ENCODE measurements at regions not wholly inside any gene's neighbourhood (a gene's known extent, or its start where the extent isn't known, plus 50 kb on each side); places are given as distances from the start of the nearest gene placed in this dataset.

GRCh38 chr6:19270616-19271015 lies 566.6 kb upstream of the ID4 start:
- DNase-seq = no peak

- no peak for DNase-seq
Measured at GRCh38 chr6:19279273-19279684, 557.9 kb upstream of the ID4 start.

- DNase-seq = no peak
Measured at GRCh38 chr6:19287928-19288327, 549.2 kb upstream of the ID4 start.

- no peak for DNase-seq
Measured at GRCh38 chr6:19289457-19289856, 547.7 kb upstream of the ID4 start.

- DNase-seq = no peak
Measured at GRCh38 chr6:19297880-19298279, 539.3 kb upstream of the ID4 start.

GRCh38 chr6:19298421-19298820 lies 538.7 kb upstream of the ID4 start:
- DNase-seq = no peak

- DNase-seq = no peak
Measured at GRCh38 chr6:19299129-19299528, 538.0 kb upstream of the ID4 start.

GRCh38 chr6:19301980-19302379 lies 535.2 kb upstream of the ID4 start:
- no peak for DNase-seq

GRCh38 chr6:19303383-19303782 lies 533.8 kb upstream of the ID4 start:
- DNase-seq = no peak

- no peak for DNase-seq
Measured at GRCh38 chr6:19309661-19310060, 527.5 kb upstream of the ID4 start.

GRCh38 chr6:19311786-19312185 lies 525.4 kb upstream of the ID4 start:
- no peak for DNase-seq

GRCh38 chr6:19312241-19312978 lies 524.8 kb upstream of the ID4 start:
- no peak for DNase-seq

- DNase-seq = no peak
Measured at GRCh38 chr6:19317431-19317986, 519.7 kb upstream of the ID4 start.

- no peak for DNase-seq
Measured at GRCh38 chr6:19319005-19319404, 518.2 kb upstream of the ID4 start.

- DNase-seq = no peak
Measured at GRCh38 chr6:19320111-19320581, 517.0 kb upstream of the ID4 start.

- DNase-seq = no peak
Measured at GRCh38 chr6:19322691-19323485, 514.3 kb upstream of the ID4 start.

- DNase-seq = no peak
Measured at GRCh38 chr6:19324376-19324775, 512.8 kb upstream of the ID4 start.

- no peak for DNase-seq
Measured at GRCh38 chr6:19325335-19325789, 511.8 kb upstream of the ID4 start.

GRCh38 chr6:19327241-19327640 lies 509.9 kb upstream of the ID4 start:
- no peak for DNase-seq

- no peak for DNase-seq
Measured at GRCh38 chr6:19327661-19328060, 509.5 kb upstream of the ID4 start.

- DNase-seq = no peak
Measured at GRCh38 chr6:19329078-19329477, 508.1 kb upstream of the ID4 start.

- no peak for DNase-seq
Measured at GRCh38 chr6:19331089-19331488, 506.1 kb upstream of the ID4 start.

GRCh38 chr6:19332806-19333460 lies 504.2 kb upstream of the ID4 start:
- DNase-seq = no peak
